Upper lobe of left lung (tissue), 6 donors: ENCODE measurements at regions not wholly inside any gene's neighbourhood (a gene's known extent, or its start where the extent isn't known, plus 50 kb on each side); places are given as distances from the start of the nearest gene placed in this dataset.

ENCODE experiments used
- ATAC-seq, 2 donors: fragments of 200-7000 bp; cut with Tn5 transposase; one replicate each; pipeline ENCODE4 v1.9.1; 2022; ENCODE audit warnings: mild to moderate bottlenecking in 2 of 2, moderate library complexity in 2 of 2; ENCODE audit not compliant: low FRiP score in 2 of 2
- DNase-seq, 2 donors: peaks; one replicate each; pipeline ENCODE4 v3.0.0-alpha.2; 2019 to 2020
- H3K27ac ChIP-seq, 4 donors: fragments of 200-600 bp; sonication (generic); one replicate each; pipeline ENCODE4 v1.5.1; 2016 to 2019
- H3K27me3 ChIP-seq, 4 donors: fragments of 200-600 bp; sonication (generic); one replicate each; pipeline ENCODE4 v1.5.1; 2017 to 2019
- H3K36me3 ChIP-seq, 4 donors: fragments of 200-600 bp; sonication (generic); one replicate each; pipeline ENCODE4 v1.5.1; 2016 to 2019
- H3K4me1 ChIP-seq, 4 donors: fragments of 200-600 bp; sonication (generic); one replicate each; pipeline ENCODE4 v1.5.1; 2018 to 2019
- H3K4me3 ChIP-seq, 4 donors: fragments of 200-600 bp; sonication (generic); one replicate each; pipeline ENCODE4 v1.5.1; 2017 to 2019; ENCODE audit warnings: mild to moderate bottlenecking in 2 of 4, moderate library complexity in 1 of 4
- H3K9me3 ChIP-seq, 4 donors: fragments of 200-600 bp; sonication (generic); one replicate each; pipeline ENCODE4 v1.5.1; 2018 to 2019
- EP300 ChIP-seq, 4 donors: sonication (generic); formaldehyde crosslinking; IDR thresholded peaks; one replicate each; pipeline ENCODE4 v1.5.1; 2017; ENCODE audit warnings: antibody characterized with exemption in 4 of 4, control low read depth in 2 of 4
- POLR2A ChIP-seq, 4 donors: fragments of 450-650 bp; IDR thresholded peaks; one replicate each; pipeline ENCODE4 v1.5.1; 2016 to 2017; ENCODE audit warnings: antibody characterized with exemption in 4 of 4, mild to moderate bottlenecking in 2 of 4
- POLR2AphosphoS5 ChIP-seq, 2 donors: sonication (generic); formaldehyde crosslinking; IDR thresholded peaks; one replicate each; pipeline ENCODE4 v1.5.1; 2017; ENCODE audit warnings: antibody characterized with exemption in 2 of 2
- WGBS, 2 donors: methylation state at CpG; one replicate each; pipeline ENCODE4 v1.1.5; 2017 to 2018; 5-methylcytosine and 5-hydroxymethylcytosine counted together
- TF ChIP-seq, protein P1 (sequence below), 6 experiments: fragments of 450-650 bp in 4 of 6; fragments of 200-600 bp in 2 of 6; sonication (generic) in 2 of 6; IDR thresholded peaks; one replicate each; pipeline ENCODE4 v1.5.1; 2016 to 2019; ENCODE audit warnings: antibody characterized with exemption in 6 of 6
- donor health status: DM: no; HTN: no; CAD: no; lungs with moderate emphysema.
- donor health status: DM: no; HTN: yes; CAD: no; lungs with severe emphysema.

DNA sequence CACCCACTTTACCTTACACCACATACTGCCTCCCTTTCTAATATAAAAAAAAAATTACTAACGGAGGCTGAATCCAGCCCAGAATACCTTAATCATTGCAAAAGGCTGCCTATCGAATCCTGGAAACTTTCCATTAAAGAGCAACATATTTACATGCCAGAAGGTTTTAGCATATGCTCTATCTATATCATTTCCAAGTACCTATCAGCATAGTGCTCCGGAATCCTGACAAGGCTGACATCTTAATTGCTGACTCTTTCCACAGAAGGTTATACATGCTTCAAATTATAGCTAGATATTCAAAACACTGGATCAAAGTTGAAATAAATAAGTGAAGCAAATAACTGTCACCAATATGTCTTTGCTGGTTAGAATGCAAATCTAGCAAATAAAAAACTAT, 170.9 kb upstream of the CDK1 start:
- TF ChIP-seq POLR2A (IDR thresholded peaks at IDR 0.05): no peak
- TF ChIP-seq, protein P1, sequence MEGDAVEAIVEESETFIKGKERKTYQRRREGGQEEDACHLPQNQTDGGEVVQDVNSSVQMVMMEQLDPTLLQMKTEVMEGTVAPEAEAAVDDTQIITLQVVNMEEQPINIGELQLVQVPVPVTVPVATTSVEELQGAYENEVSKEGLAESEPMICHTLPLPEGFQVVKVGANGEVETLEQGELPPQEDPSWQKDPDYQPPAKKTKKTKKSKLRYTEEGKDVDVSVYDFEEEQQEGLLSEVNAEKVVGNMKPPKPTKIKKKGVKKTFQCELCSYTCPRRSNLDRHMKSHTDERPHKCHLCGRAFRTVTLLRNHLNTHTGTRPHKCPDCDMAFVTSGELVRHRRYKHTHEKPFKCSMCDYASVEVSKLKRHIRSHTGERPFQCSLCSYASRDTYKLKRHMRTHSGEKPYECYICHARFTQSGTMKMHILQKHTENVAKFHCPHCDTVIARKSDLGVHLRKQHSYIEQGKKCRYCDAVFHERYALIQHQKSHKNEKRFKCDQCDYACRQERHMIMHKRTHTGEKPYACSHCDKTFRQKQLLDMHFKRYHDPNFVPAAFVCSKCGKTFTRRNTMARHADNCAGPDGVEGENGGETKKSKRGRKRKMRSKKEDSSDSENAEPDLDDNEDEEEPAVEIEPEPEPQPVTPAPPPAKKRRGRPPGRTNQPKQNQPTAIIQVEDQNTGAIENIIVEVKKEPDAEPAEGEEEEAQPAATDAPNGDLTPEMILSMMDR (IDR thresholded peaks at IDR 0.05): no peak
- no peak for TF ChIP-seq EP300 (IDR thresholded peaks at IDR 0.05)
- Histone ChIP-seq H3K27me3 (no peaks in the 10 kb centered on the region), H3K4me1 (no peaks in the 10 kb centered on the region), H3K4me3 (no peak overlapping the region), H3K27ac (no peak overlapping the region), H3K9me3 (no peaks in the 10 kb centered on the region), H3K36me3 (no peaks in the 10 kb centered on the region)
- WGBS, 2 donors: 80 to 91% methylated on average over 3 of the region's 3 CpGs
- ATAC-seq (no peak), DNase-seq (no peak)

DNA sequence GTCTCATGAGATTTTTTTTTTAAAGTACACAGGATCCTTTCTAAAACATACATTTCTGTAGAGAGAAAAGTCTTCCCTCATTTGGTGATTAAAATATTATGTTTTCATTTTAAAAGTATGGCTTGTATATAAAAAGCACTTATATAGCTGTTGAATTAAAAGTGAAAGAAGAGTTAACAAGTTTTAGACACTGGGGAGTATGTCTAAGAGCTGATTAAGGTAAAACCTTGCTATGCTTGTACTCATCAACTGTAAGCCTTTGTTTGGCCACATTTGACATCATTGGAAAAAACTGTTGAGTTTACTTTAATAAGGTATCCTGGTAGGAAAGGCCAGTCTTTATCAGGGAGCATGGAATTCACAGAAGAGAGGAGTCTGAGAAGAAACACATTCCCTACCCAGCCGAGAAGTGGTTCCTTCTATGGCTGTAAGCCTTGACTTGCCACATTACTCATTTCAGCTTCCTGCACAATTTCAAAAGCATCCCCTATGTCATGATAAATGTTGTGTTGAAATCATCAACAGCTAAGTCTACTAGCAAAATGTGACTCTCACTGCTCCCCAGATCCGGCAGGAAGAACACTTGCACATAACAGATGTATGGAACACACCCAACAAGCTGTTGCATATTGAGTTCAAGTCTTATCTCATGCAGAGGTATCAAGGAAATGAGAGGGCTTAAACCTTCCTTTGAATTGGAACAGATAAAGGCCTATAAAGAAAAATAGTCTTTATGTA, 171.8 kb upstream of the CDK1 start:
- DNase-seq: no peak

DNA sequence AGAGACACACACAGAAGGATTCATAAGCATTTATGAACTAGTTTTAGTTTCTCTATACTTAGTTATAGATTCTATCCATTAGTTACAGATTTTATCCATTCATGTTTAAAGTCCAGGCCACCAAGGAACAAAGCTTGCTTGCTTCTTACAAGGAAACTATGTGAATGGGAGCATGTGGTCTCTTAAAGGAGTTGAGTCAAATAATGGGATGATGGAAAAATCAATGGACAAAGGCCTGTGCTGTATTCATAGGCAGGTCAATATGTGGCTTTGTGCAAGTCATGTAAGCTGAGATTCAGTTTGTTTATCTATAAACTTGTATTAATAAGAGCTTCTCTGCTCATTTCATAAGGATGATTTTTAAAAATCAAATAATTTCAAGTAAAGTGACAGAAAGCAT, 172.8 kb upstream of the CDK1 start:
- no peaks in the 10 kb centered on the region for H3K4me1 ChIP-seq
- H3K27ac ChIP-seq: no peak overlapping the region
- no peak for TF ChIP-seq POLR2A (IDR thresholded peaks at IDR 0.05)
- no peak for TF ChIP-seq POLR2AphosphoS5 (IDR thresholded peaks at IDR 0.05)
- TF ChIP-seq, protein P1 (IDR thresholded peaks at IDR 0.05): no peak
- TF ChIP-seq EP300 (IDR thresholded peaks at IDR 0.05): no peak
- ATAC-seq (no peak), DNase-seq (no peak)
- no peaks in the 10 kb centered on the region for H3K36me3 ChIP-seq
- no peak overlapping the region for H3K4me3 ChIP-seq
- no peaks in the 10 kb centered on the region for H3K9me3 ChIP-seq
- no peaks in the 10 kb centered on the region for H3K27me3 ChIP-seq

More for the DNA sequence above, 171.8 kb upstream of the CDK1 start:
- no peaks in the 10 kb centered on the region for H3K9me3 ChIP-seq
- no peaks in the 10 kb centered on the region for H3K4me1 ChIP-seq
- H3K4me3 ChIP-seq: no peak overlapping the region
- no peak for ATAC-seq
- no peak overlapping the region for H3K27ac ChIP-seq
- TF ChIP-seq EP300 (IDR thresholded peaks at IDR 0.05) (no peak), POLR2A (IDR thresholded peaks at IDR 0.05) (no peak), POLR2AphosphoS5 (IDR thresholded peaks at IDR 0.05) (no peak)
- TF ChIP-seq, protein P1 (IDR thresholded peaks at IDR 0.05): no peak
- no peaks in the 10 kb centered on the region for H3K36me3 ChIP-seq
- no peaks in the 10 kb centered on the region for H3K27me3 ChIP-seq
- 42 to 55% methylated on average over 2 of the region's 2 CpGs for WGBS, 2 donors

DNA sequence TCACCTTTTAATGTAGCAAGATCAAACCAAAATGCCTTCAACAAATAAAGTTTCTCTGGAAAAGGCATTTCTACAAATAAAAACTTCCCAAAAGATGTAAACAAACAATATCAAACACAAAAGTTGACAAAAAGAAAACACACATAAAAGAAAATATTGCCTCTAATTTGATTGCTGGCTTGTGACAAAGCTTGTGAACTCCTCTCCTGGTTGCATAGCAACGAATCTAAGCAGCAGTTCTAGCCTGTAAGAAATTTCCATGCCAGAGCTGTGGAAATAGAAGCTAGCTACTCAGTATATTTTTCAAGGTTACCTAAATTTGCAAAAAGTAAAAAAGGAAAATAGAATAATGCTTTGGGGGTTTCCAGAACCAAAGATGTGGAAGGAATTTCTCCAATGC, 173.9 kb upstream of the CDK1 start:
- no peak for DNase-seq
- 72 to 74% methylated on average over 1 of the region's 1 CpG for WGBS, 2 donors
- Histone ChIP-seq H3K9me3 (no peaks in the 10 kb centered on the region), H3K27me3 (no peaks in the 10 kb centered on the region), H3K4me1 (no peaks in the 10 kb centered on the region), H3K4me3 (no peak overlapping the region), H3K36me3 (no peaks in the 10 kb centered on the region), H3K27ac (no peak overlapping the region)
- TF ChIP-seq EP300 (IDR thresholded peaks at IDR 0.05): no peak
- no peak for TF ChIP-seq POLR2A (IDR thresholded peaks at IDR 0.05)
- TF ChIP-seq, protein P1 (IDR thresholded peaks at IDR 0.05): no peak
- TF ChIP-seq POLR2AphosphoS5 (IDR thresholded peaks at IDR 0.05): no peak
- no peak for ATAC-seq

DNA sequence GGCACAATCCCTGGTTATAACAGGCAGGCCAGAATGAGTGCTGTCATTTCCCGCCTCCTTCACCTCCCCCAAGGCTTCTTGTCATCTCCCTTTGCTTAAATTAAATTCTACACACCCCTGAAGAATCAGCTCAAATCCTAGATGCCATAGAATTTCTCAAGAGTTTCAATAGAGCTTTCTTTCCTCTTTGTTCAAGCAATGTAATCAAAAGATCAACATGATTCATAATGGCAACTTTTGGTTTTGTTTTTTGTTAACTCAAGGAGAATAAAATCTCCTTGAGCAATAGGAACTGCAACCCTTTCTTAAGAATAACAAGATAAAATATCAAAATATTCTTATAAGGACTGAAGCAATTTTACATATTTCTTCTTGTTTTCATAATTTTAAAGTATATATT, 180.8 kb upstream of the CDK1 start:
- Histone ChIP-seq H3K4me3 (no peak overlapping the region), H3K36me3 (no peaks in the 10 kb centered on the region), H3K4me1 (no peaks in the 10 kb centered on the region), H3K27me3 (no peaks in the 10 kb centered on the region), H3K9me3 (no peaks in the 10 kb centered on the region), H3K27ac (no peak overlapping the region)
- TF ChIP-seq EP300 (IDR thresholded peaks at IDR 0.05) (no peak), POLR2A (IDR thresholded peaks at IDR 0.05) (no peak), POLR2AphosphoS5 (IDR thresholded peaks at IDR 0.05) (no peak)
- TF ChIP-seq, protein P1 (IDR thresholded peaks at IDR 0.05): no peak
- ATAC-seq (no peak), DNase-seq (no peak)
- WGBS, 2 donors: 95 to 100% methylated on average over 1 of the region's 1 CpG
